ENCODE measurements at regions not wholly inside any gene's neighbourhood (a gene's known extent, or its start where the extent isn't known, plus 50 kb on each side); places are given as distances from the start of the nearest gene placed in this dataset.

DNA sequence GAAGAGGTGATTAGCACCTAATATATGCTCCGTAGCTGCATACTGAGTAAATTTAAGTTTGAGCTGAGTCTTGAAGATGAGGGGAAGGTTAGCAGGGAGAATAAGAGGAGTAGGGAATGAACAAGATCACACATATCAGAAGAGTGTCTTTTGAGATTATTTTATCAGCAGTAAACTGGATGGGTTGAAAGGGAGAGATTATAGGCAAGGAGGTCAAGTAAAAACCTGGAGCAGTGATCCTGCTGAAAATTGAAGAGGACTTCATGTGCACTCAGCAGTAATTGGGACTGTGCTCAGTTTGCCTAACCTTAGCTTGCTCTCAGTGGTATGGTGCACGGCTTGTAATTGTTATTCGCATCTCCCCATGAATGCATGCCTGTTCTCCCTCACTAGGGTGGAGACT lies 79.5 kb upstream of the PICALM start:
- no peak for TF ChIP-seq POLR2A (IDR thresholded peaks at IDR 0.05)
- TF ChIP-seq, protein P1, sequence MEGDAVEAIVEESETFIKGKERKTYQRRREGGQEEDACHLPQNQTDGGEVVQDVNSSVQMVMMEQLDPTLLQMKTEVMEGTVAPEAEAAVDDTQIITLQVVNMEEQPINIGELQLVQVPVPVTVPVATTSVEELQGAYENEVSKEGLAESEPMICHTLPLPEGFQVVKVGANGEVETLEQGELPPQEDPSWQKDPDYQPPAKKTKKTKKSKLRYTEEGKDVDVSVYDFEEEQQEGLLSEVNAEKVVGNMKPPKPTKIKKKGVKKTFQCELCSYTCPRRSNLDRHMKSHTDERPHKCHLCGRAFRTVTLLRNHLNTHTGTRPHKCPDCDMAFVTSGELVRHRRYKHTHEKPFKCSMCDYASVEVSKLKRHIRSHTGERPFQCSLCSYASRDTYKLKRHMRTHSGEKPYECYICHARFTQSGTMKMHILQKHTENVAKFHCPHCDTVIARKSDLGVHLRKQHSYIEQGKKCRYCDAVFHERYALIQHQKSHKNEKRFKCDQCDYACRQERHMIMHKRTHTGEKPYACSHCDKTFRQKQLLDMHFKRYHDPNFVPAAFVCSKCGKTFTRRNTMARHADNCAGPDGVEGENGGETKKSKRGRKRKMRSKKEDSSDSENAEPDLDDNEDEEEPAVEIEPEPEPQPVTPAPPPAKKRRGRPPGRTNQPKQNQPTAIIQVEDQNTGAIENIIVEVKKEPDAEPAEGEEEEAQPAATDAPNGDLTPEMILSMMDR (IDR thresholded peaks at IDR 0.05), result no peak

Data from ovary (tissue), 3 donors.